DLD1 (cell line): ENCODE measurements at regions not wholly inside any gene's neighbourhood (a gene's known extent, or its start where the extent isn't known, plus 50 kb on each side); places are given as distances from the start of the nearest gene placed in this dataset.

Experiments used
- in situ Hi-C: cut with HindIII; loops from 2 replicates; pipeline ENCODE4 v1.10.0; 2017; ENCODE audit warnings: low sequenced_read_pairs

GRCh38 chr9:12065050-12065449 lies 628.1 kb upstream of the TYRP1 start:
- in situ Hi-C loops, result no loop called here

GRCh38 chr9:12065686-12066085 lies 627.5 kb upstream of the TYRP1 start:
- in situ Hi-C loops, result no loop called here

- in situ Hi-C loops, result no loop called here
Measured at GRCh38 chr9:12066455-12067035, 626.6 kb upstream of the TYRP1 start.

GRCh38 chr9:12069366-12069765 lies 623.8 kb upstream of the TYRP1 start:
- in situ Hi-C loops, result no loop called here

- in situ Hi-C loops, result no loop called here
Measured at GRCh38 chr9:12085399-12085798, 607.8 kb upstream of the TYRP1 start.

- in situ Hi-C loops, result no loop called here
Measured at GRCh38 chr9:12091865-12092527, 601.2 kb upstream of the TYRP1 start.

GRCh38 chr9:12094046-12094445 lies 599.1 kb upstream of the TYRP1 start:
- in situ Hi-C loops, result no loop called here

- in situ Hi-C loops, result no loop called here
Measured at GRCh38 chr9:12095931-12096330, 597.3 kb upstream of the TYRP1 start.

- in situ Hi-C loops, result no loop called here
Measured at GRCh38 chr9:12133416-12133815, 559.8 kb upstream of the TYRP1 start.

- in situ Hi-C loops, result no loop called here
Measured at GRCh38 chr9:12141422-12141821, 551.8 kb upstream of the TYRP1 start.

GRCh38 chr9:12155401-12156134 lies 537.6 kb upstream of the TYRP1 start:
- in situ Hi-C loops, result no loop called here

GRCh38 chr9:12162181-12162815 lies 530.9 kb upstream of the TYRP1 start:
- in situ Hi-C loops, result no loop called here

- in situ Hi-C loops, result no loop called here
Measured at GRCh38 chr9:12163723-12164458, 529.3 kb upstream of the TYRP1 start.

GRCh38 chr9:12166518-12166917 lies 526.7 kb upstream of the TYRP1 start:
- in situ Hi-C loops, result no loop called here

- in situ Hi-C loops, result no loop called here
Measured at GRCh38 chr9:12170456-12170855, 522.7 kb upstream of the TYRP1 start.

- in situ Hi-C loops, result no loop called here
Measured at GRCh38 chr9:12178634-12179033, 514.6 kb upstream of the TYRP1 start.

- in situ Hi-C loops, result no loop called here
Measured at GRCh38 chr9:12182806-12183205, 510.4 kb upstream of the TYRP1 start.

GRCh38 chr9:12183321-12183720 lies 509.9 kb upstream of the TYRP1 start:
- in situ Hi-C loops, result no loop called here

GRCh38 chr9:12185856-12186255 lies 507.3 kb upstream of the TYRP1 start:
- in situ Hi-C loops, result no loop called here

- in situ Hi-C loops, result no loop called here
Measured at GRCh38 chr9:12191630-12192029, 501.6 kb upstream of the TYRP1 start.

- in situ Hi-C loops, result no loop called here
Measured at GRCh38 chr9:12194731-12195130, 498.5 kb upstream of the TYRP1 start.
